Nephron (organoid): ENCODE measurements at regions not wholly inside any gene's neighbourhood (a gene's known extent, or its start where the extent isn't known, plus 50 kb on each side); places are given as distances from the start of the nearest gene placed in this dataset.
"Not testable (repeated sequence)": the region's sequence is repeated elsewhere in the genome, so short reads cannot be mapped to it uniquely, and the experiment has no call there.

ENCODE experiments used
- H3K27ac Mint-ChIP-seq, 3 experiments: 2 replicates each; pipeline ENCODE4 v1.8.0; 2020; ENCODE audit warnings: mixed read lengths in 3 of 3, mild to moderate bottlenecking in 2 of 3, moderate library complexity in 1 of 3
- H3K27me3 Mint-ChIP-seq: 2 replicates; pipeline ENCODE4 v1.8.0; 2021; ENCODE audit warnings: low read depth, mild to moderate bottlenecking, moderate library complexity, mixed read lengths
- H3K36me3 Mint-ChIP-seq: 2 replicates; pipeline ENCODE4 v1.8.0; 2020; ENCODE audit warnings: low read depth, mixed read lengths
- H3K4me1 Mint-ChIP-seq: 2 replicates; pipeline ENCODE4 v1.8.0; 2020; ENCODE audit warnings: mixed read lengths
- H3K4me3 Mint-ChIP-seq, 3 experiments: 2 replicates each; pipeline ENCODE4 v1.8.0; 2020; ENCODE audit warnings: mild to moderate bottlenecking in 3 of 3, mixed read lengths in 3 of 3, moderate library complexity in 2 of 3
- H3K9me3 Mint-ChIP-seq: 2 replicates; pipeline ENCODE4 v1.8.0; 2020; ENCODE audit warnings: mixed read lengths
- CTCF ChIP-seq, 3 experiments: fragments of 200-600 bp; sonication (generic); IDR thresholded peaks; one replicate each; pipeline ENCODE4 v1.5.0; 2021; ENCODE audit warnings: antibody characterized with exemption in 3 of 3; ENCODE audit not compliant: unreplicated experiment in 3 of 3

- peak overlapping the region; percentile 49 to 94 (median 92) for H3K27ac Mint-ChIP-seq
- H3K4me1 Mint-ChIP-seq: peaks cover 25% of the 10 kb centered on the region
- H3K4me3 Mint-ChIP-seq: no peak overlapping the region
- H3K9me3 Mint-ChIP-seq: no peaks in the 10 kb centered on the region
- no peak for TF ChIP-seq CTCF (IDR thresholded peaks at IDR 0.05; ENCODE audit: unreplicated experiment in 3 of 3)
- peaks cover 4% of the 10 kb centered on the region for H3K27me3 Mint-ChIP-seq
- H3K36me3 Mint-ChIP-seq: no peaks in the 10 kb centered on the region
Observed at GRCh38 chr1:168833801-168834224, 104.8 kb upstream of the DPT start.

GRCh38 chr1:168834225-168834872, 105.3 kb upstream of the DPT start:
- TF ChIP-seq CTCF (IDR thresholded peaks at IDR 0.05; ENCODE audit: unreplicated experiment in 3 of 3): no peak
- H3K27ac Mint-ChIP-seq: peak overlapping the region; percentile 49 to 94 (median 92)
- no peaks in the 10 kb centered on the region for H3K36me3 Mint-ChIP-seq
- H3K9me3 Mint-ChIP-seq: no peaks in the 10 kb centered on the region
- H3K27me3 Mint-ChIP-seq: peaks cover 5% of the 10 kb centered on the region
- H3K4me3 Mint-ChIP-seq: no peak overlapping the region
- H3K4me1 Mint-ChIP-seq: peaks cover 25% of the 10 kb centered on the region

- Mint-ChIP-seq H3K4me1 (peaks cover 21% of the 10 kb centered on the region), H3K27ac (peak overlapping the region in 1 of 3 experiments; percentile 68), H3K27me3 (peaks cover 5% of the 10 kb centered on the region), H3K36me3 (no peaks in the 10 kb centered on the region), H3K9me3 (no peaks in the 10 kb centered on the region), H3K4me3 (no peak overlapping the region)
- no peak for TF ChIP-seq CTCF (IDR thresholded peaks at IDR 0.05; ENCODE audit: unreplicated experiment in 3 of 3)
Observed at GRCh38 chr1:168835176-168835575, 106.2 kb upstream of the DPT start.

GRCh38 chr1:168835791-168836190, 106.8 kb upstream of the DPT start:
- Mint-ChIP-seq H3K4me3 (no peak overlapping the region), H3K4me1 (peaks cover 17% of the 10 kb centered on the region), H3K27me3 (peaks cover 5% of the 10 kb centered on the region), H3K9me3 (no peaks in the 10 kb centered on the region), H3K36me3 (no peaks in the 10 kb centered on the region), H3K27ac (peak overlapping the region in 1 of 3 experiments; percentile 34)
- no peak for TF ChIP-seq CTCF (IDR thresholded peaks at IDR 0.05; ENCODE audit: unreplicated experiment in 3 of 3)

GRCh38 chr1:168836469-168836868, 107.5 kb upstream of the DPT start:
- Mint-ChIP-seq H3K4me1 (peaks cover 17% of the 10 kb centered on the region), H3K27ac (no peak overlapping the region), H3K4me3 (no peak overlapping the region), H3K9me3 (no peaks in the 10 kb centered on the region), H3K36me3 (no peaks in the 10 kb centered on the region), H3K27me3 (peaks cover 5% of the 10 kb centered on the region)
- TF ChIP-seq CTCF (IDR thresholded peaks at IDR 0.05; ENCODE audit: unreplicated experiment in 3 of 3): no peak

- H3K4me3 Mint-ChIP-seq, H3K36me3 Mint-ChIP-seq, H3K27me3 Mint-ChIP-seq, H3K9me3 Mint-ChIP-seq, H3K27ac Mint-ChIP-seq: not testable (repeated sequence)
- H3K4me1 Mint-ChIP-seq: peaks cover 16% of the 10 kb centered on the region
Observed at GRCh38 chr1:168837230-168837629, 108.2 kb upstream of the DPT start.
